Astrocyte of the hippocampus (primary cell): ENCODE measurements at regions not wholly inside any gene's neighbourhood (a gene's known extent, or its start where the extent isn't known, plus 50 kb on each side); places are given as distances from the start of the nearest gene placed in this dataset.
A peak's percentile ranks its signal among the peaks of the same experiment; 100 is the strongest.
"Not testable (repeated sequence)": the region's sequence is repeated elsewhere in the genome, so short reads cannot be mapped to it uniquely, and the experiment has no call there.

Experiments
- DNase-seq: peaks from one replicate; pipeline ENCODE4 v3.0.0; 2011; ENCODE audit warnings: low read depth, low spot score

DNA sequence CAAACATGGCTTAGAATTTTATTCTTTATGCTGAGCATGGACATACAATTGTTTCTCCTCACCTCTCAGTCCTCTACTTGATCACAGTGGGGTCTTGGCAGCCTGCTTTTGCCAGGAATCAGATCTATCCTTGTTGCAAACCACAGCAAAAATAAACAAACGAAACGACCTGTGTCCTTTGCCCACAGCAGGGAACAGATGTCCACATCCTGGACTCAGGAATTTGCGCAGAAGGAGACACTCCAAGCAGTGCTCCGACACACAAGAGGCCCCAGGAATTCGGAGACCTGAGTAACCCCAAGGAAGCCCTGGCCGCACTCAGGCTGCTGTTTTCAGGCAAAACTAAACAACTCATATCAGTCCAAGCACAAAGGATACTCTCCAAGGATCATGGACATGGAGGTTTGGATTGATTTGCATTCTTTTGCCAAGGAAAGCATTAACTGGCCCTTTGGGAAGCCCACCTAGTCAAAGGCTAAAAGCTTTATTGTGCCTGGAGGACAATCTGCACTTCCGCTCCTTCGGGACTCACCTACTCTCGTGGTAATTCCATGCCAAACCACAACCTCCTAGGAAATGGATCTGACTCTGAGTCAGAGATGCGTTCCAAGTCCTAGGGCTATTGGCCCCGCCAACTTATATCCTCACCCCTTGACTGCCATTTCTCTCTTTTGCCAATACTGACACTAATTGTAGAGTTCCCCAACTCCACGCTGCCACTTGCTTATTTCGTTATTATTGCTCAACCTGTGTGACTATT, 271.1 kb upstream of the CDH11 start:
- peak; percentile 8 for DNase-seq

DNA sequence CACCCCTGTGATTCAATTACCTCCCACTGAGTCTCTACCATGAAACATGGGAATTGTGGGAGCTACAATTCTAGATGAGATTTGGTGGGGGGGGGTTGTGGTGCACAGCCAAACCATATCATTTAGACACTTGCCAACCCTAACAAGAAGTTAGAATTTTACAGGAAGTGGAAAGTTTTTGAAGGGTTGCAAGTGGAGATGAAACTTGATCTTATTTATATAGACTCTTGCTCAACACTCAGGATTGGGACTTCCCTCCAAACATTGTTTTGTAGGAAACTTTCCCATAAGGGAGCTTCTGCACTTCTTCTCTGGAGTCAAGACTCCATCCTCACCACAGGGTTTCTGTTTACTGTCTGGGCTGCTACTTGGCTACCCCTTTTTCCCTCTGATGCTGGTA, 266.7 kb upstream of the CDH11 start:
- peak; percentile 9 for DNase-seq

DNA sequence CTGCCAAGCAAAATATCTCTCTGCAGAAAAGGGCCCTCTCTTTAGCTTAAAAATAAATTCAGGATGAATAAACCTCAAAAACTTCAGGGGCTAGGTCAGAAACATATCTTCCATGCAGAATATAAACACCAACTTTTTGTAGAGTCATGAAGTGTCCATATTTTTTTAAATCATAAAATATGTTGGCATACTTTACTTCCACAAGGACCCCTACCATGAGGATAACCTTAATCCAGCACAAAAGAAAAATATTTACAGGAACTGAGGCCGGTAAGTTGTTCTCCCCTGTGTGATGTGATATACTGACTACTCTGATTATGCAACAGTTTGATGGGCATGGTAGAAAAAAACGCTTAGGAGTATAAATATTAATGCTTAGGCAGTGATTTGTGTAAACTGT, 264.8 kb upstream of the CDH11 start:
- no peak for DNase-seq

- no peak for DNase-seq
These were observed 262.6 kb upstream of the CDH11 start for GRCh38 chr16:65384441-65384840.

DNA sequence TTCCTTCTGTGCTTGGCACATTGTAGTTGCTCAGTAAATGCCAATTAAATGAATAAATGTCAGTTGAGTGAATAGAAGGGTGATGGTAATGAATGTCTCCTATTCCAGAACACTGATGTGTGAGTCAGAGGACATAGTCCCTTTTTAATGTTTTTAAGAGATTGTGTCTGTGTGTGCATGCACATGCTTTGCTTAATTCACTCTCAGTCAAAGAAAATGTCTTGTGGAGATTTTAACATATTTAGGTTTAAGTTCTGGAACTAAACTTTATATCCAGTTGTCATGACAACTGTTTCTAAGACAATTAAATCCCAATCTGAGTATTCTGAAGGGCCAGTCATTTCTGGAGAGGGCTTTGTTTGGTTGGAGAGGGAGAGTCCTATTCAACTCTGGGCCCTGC, 255.3 kb upstream of the CDH11 start:
- no peak for DNase-seq

- DNase-seq = no peak
These were observed 254.7 kb upstream of the CDH11 start for GRCh38 chr16:65376601-65377000.

DNA sequence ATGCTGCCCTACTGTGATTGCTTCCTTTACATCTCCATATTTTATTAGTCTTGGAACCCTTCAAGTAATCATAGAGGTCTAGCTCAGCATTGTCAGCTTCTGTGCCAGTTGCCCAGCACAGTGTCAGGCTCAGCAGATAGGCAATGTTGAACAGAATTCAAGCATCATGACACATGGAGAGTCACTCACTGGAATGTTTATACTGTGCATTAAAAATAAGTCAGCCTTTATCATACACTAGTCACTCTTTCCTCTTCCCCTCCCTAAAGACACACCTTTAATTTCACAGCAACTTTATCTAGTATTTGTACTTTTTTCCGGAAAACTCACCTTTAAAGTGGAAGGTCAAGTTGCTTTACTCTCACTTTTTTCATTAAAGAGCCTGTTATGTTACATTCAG, 253.8 kb upstream of the CDH11 start:
- DNase-seq = no peak

DNA sequence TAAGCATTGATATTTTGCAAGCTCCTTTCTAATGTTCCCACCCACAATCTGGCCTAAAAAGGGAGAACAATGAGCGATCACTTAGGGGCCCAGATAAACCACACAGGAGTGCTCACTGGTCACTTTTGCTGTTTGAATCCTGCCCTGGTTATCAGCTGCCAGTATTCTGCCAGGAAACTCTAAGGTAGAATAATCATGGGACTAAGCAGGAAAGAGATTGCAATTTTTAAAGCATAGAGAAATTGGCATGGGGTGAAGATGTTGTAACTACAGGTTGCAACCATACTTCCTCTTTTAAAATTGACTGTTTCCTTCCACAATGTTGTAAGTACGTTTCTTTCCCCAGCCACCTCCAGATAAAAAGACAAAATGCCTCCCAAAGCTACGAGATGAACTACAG, 251.2 kb upstream of the CDH11 start:
- DNase-seq = no peak

GRCh38 chr16:65372171-65372570, 250.3 kb upstream of the CDH11 start:
- no peak for DNase-seq

GRCh38 chr16:65365732-65366715, 244.2 kb upstream of the CDH11 start:
- no peak for DNase-seq

- DNase-seq = not testable (repeated sequence)
These were observed 234.9 kb upstream of the CDH11 start for GRCh38 chr16:65356721-65357120.

- no peak for DNase-seq
These were observed 233.8 kb upstream of the CDH11 start for GRCh38 chr16:65355706-65356105.

- no peak for DNase-seq
These were observed 231.3 kb upstream of the CDH11 start for GRCh38 chr16:65353183-65353582.

- DNase-seq = no peak
These were observed 227.8 kb upstream of the CDH11 start for GRCh38 chr16:65349626-65350025.

- no peak for DNase-seq
These were observed 221.7 kb upstream of the CDH11 start for GRCh38 chr16:65343556-65343955.

DNA sequence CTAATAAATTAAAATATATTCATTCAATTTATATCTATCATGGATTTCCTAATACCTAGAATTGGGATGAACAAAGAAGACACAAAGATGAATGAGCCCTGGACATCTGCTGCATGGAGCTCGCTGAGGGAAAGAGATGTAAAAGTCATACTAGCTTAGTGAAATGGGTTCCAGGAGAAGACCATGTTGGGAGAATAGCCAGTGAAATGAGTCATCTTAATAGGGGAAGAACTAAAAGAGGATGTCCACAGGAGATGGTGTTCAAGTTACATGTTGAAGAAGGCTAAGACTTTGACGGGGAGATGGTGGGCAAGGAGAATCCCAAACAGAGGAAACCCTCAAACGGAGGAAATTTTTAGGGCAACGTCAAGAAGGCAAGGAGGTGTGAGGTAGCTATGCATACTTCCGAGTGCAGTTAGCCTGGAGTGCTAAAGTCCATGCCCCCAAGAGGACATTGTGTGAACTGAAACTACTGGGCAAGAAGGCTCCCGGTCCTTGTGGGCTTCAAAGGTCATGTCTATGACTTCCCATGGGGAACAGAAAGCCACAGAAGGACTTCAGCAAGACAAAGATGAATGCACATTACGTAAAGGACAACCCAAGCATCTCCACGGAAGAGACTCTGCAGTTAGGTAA, 220.5 kb upstream of the CDH11 start:
- DNase-seq = no peak

GRCh38 chr16:65339062-65339461, 217.2 kb upstream of the CDH11 start:
- no peak for DNase-seq

- DNase-seq = peak; percentile 44
These were observed 214.3 kb upstream of the CDH11 start for GRCh38 chr16:65336160-65336559.

- no peak for DNase-seq
These were observed 212.2 kb upstream of the CDH11 start for GRCh38 chr16:65334081-65334480.

- no peak for DNase-seq
These were observed 211.4 kb upstream of the CDH11 start for GRCh38 chr16:65333283-65333682.

- no peak for DNase-seq
These were observed 205.5 kb upstream of the CDH11 start for GRCh38 chr16:65327346-65327745.

DNA sequence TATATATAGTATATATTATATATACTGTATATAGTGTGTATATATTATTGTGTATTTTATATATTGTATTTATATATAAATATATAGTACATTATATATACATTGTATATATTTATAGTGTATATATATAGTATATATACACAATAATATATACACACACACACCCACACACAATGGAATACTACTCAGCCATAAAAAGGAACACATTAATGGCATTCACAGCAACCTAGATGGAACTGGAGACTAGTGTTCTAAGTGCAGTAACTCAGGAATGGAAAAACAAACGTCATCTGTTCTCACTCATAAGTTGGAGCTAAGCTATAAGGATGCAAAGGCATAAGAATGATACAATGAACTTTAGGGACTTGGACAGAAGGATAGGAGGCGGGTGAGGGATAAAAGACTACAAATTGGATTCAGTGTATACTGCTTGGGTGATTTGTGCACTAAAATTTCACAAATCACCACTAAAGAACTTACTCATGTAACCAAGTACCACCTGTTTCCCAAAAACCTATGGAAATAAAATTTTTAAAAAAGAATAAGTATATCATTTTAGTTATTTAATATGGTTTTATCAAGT, 201.9 kb upstream of the CDH11 start:
- no peak for DNase-seq
